ENCODE measurements at regions not wholly inside any gene's neighbourhood (a gene's known extent, or its start where the extent isn't known, plus 50 kb on each side); places are given as distances from the start of the nearest gene placed in this dataset.

DNA sequence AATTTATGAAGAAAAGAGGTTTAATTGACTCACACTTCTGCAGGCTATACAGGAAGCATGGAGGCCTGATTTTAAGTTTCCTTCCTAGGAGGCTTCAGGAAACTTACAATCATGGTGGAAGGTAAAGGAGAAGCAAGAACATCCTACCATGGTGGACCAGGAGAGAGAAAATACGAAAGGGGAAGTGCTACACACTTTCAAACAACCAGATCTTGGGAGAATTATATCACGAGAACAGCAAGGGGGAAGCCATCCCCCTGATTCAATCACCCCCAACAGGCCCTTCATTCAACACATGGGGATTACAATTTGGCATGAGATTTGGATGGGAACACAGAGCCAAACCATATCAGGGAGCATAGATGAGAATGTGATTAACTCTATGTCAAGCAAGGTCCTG is 121.0 kb downstream of the MTHFS start:
- Histone ChIP-seq H4K20me1 (ENCODE audit: control insufficient read depth, insufficient read depth, insufficient read length) (no peaks in the 10 kb centered on the region), H3K23me2 (ENCODE audit: insufficient read length, low read depth, low read length, poor library complexity, severe bottlenecking) (no peaks in the 10 kb centered on the region), H2BK120ac (ENCODE audit: low read depth, low read length, poor library complexity, severe bottlenecking) (no peak overlapping the region), H3T11ph (ENCODE audit: low read length) (no peak overlapping the region), H3K18ac (ENCODE audit: insufficient read length, low read depth, low read length) (no peak overlapping the region), H3K9ac (ENCODE audit: extremely low read depth, insufficient read length, low read length) (no peak overlapping the region), H3K27me3 (ENCODE audit: insufficient read depth, low read length) (no peaks in the 10 kb centered on the region), H2AK5ac (ENCODE audit: insufficient read length, low read length) (no peak overlapping the region), H2BK15ac (ENCODE audit: low read depth, low read length) (no peak overlapping the region), H3K79me2 (ENCODE audit: insufficient read depth, low read length) (no peaks in the 10 kb centered on the region), H4K91ac (ENCODE audit: insufficient read length, low read depth, low read length) (no peak overlapping the region), H3K4me1 (ENCODE audit: insufficient read depth, low read length) (no peaks in the 10 kb centered on the region), H3K14ac (ENCODE audit: insufficient read depth, low read length) (no peak overlapping the region), H2BK12ac (ENCODE audit: insufficient read length, low read depth, low read length) (no peak overlapping the region), H3K4me2 (ENCODE audit: insufficient read depth, insufficient read length, low read length) (no peak overlapping the region), H3K23ac (ENCODE audit: insufficient read length, low read depth, low read length) (no peak overlapping the region), H4K8ac (replicated peaks; ENCODE audit: insufficient read length, low read depth, low read length) (no peak overlapping the region), H2AFZ (ENCODE audit: low read length) (no peak overlapping the region), H3K9me3 (ENCODE audit: control insufficient read depth, low read depth, low read length) (no peaks in the 10 kb centered on the region), H3K56ac (ENCODE audit: insufficient read length, low read depth, low read length) (no peak overlapping the region), H2BK20ac (ENCODE audit: low read depth, low read length, poor library complexity, severe bottlenecking) (no peak overlapping the region), H2BK5ac (ENCODE audit: insufficient read length, low read length) (no peak overlapping the region), H3K79me1 (ENCODE audit: insufficient read depth, low read depth, low read length, poor library complexity, severe bottlenecking) (no peaks in the 10 kb centered on the region), H3K4ac (ENCODE audit: low read depth, low read length) (no peak overlapping the region), H4K5ac (ENCODE audit: insufficient read length, low read depth, low read length) (no peak overlapping the region), H3K27ac (ENCODE audit: insufficient read length, low read depth, low read length) (no peak overlapping the region)
- no peaks in the 10 kb centered on the region for H3K9me3 Mint-ChIP-seq
- no peaks in the 10 kb centered on the region; the same call in 1 of the 2 replicates for H3K27me3 Mint-ChIP-seq (ENCODE audit: low read depth)
- no peak overlapping the region for H3K4me3 Mint-ChIP-seq
- H3K27ac Mint-ChIP-seq = no peak overlapping the region
- H3K36me3 Mint-ChIP-seq (ENCODE audit: insufficient read depth in 1 of 3, low read depth in 3 of 3) = no peaks in the 10 kb centered on the region
- TF ChIP-seq, protein P1, sequence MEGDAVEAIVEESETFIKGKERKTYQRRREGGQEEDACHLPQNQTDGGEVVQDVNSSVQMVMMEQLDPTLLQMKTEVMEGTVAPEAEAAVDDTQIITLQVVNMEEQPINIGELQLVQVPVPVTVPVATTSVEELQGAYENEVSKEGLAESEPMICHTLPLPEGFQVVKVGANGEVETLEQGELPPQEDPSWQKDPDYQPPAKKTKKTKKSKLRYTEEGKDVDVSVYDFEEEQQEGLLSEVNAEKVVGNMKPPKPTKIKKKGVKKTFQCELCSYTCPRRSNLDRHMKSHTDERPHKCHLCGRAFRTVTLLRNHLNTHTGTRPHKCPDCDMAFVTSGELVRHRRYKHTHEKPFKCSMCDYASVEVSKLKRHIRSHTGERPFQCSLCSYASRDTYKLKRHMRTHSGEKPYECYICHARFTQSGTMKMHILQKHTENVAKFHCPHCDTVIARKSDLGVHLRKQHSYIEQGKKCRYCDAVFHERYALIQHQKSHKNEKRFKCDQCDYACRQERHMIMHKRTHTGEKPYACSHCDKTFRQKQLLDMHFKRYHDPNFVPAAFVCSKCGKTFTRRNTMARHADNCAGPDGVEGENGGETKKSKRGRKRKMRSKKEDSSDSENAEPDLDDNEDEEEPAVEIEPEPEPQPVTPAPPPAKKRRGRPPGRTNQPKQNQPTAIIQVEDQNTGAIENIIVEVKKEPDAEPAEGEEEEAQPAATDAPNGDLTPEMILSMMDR (conservative IDR thresholded peaks at IDR 0.05) = no peak
- no peak for DNase-seq
- WGBS (ENCODE audit: extremely low coverage, insufficient read length, low lambda C conversion rate) = no CpG with 5 or more reads among the region's 2 CpGs
- H3K4me1 Mint-ChIP-seq = 0 out of 4 replicates have a peak, but pooled peaks cover 0 to 3% of the 10 kb centered on the region in 2 experiments
